Endothelial cell of umbilical vein (primary cell): ENCODE measurements at regions not wholly inside any gene's neighbourhood (a gene's known extent, or its start where the extent isn't known, plus 50 kb on each side); places are given as distances from the start of the nearest gene placed in this dataset.

ENCODE experiments used
- CTCF ChIP-seq, 2 donors: IDR thresholded peaks; 1 replicate in 1 of 2; 2 replicates in 1 of 2; pipeline ENCODE4 v1.5.1; 2011; ENCODE audit warnings: low read length in 2 of 2, mild to moderate bottlenecking in 2 of 2, moderate library complexity in 2 of 2, control low read depth in 1 of 2, inconsistent platforms in 1 of 2, low read depth in 1 of 2; ENCODE audit not compliant: insufficient read depth in 1 of 2; ENCODE audit errors: extremely low read depth in 1 of 2
- EZH2 ChIP-seq: IDR thresholded peaks from 2 replicates; pipeline ENCODE4 v1.6.1; 2012; ENCODE audit warnings: borderline replicate concordance, low read depth, mild to moderate bottlenecking, moderate library complexity, low read length, inconsistent platforms; ENCODE audit not compliant: severe bottlenecking
- FOS ChIP-seq: IDR thresholded peaks from 2 replicates; pipeline ENCODE4 v1.6.1; 2011; ENCODE audit warnings: mild to moderate bottlenecking, low read length, moderate library complexity, borderline replicate concordance; ENCODE audit not compliant: insufficient read depth
- JUN ChIP-seq: IDR thresholded peaks from 2 replicates; pipeline ENCODE4 v1.6.1; 2011; ENCODE audit warnings: borderline replicate concordance, low read depth; ENCODE audit not compliant: insufficient read length, insufficient read depth
- MAX ChIP-seq: IDR thresholded peaks from 2 replicates; pipeline ENCODE4 v1.6.1; 2011; ENCODE audit not compliant: insufficient read depth, insufficient read length
- MYC ChIP-seq: IDR thresholded peaks from one replicate; pipeline ENCODE4 v1.6.1; 2011; ENCODE audit warnings: mild to moderate bottlenecking, low read depth, low read length
- POLR2A ChIP-seq: IDR thresholded peaks from 2 replicates; pipeline ENCODE4 v1.6.1; 2012; ENCODE audit warnings: low read depth, mild to moderate bottlenecking, control low read depth, low read length
- POLR2AphosphoS5 ChIP-seq: IDR thresholded peaks from 2 replicates; pipeline ENCODE4 v1.6.1; 2012; ENCODE audit warnings: low read depth, mild to moderate bottlenecking, control low read depth, low read length, moderate library complexity; ENCODE audit not compliant: insufficient read depth

- no peak for TF ChIP-seq POLR2AphosphoS5
- no peak for TF ChIP-seq CTCF (IDR thresholded peaks at IDR 0.05; ENCODE audit: extremely low read depth in 1 of 2, insufficient read depth in 1 of 2, low read depth in 1 of 2, low read length in 2 of 2)
- TF ChIP-seq POLR2A = no peak
- TF ChIP-seq FOS = no peak
- TF ChIP-seq MAX = no peak
- TF ChIP-seq EZH2 = no peak
- TF ChIP-seq MYC = no peak
- no peak for TF ChIP-seq JUN
These were observed 470.5 kb downstream of the COL12A1 start for GRCh38 chr6:74735304-74735703.
